GM12878 (cell line): ENCODE measurements at regions not wholly inside any gene's neighbourhood (a gene's known extent, or its start where the extent isn't known, plus 50 kb on each side); places are given as distances from the start of the nearest gene placed in this dataset.

ENCODE experiments used
- CTCF ChIP-seq, 3 experiments: IDR thresholded peaks in 2 of 3; conservative IDR thresholded peaks in 1 of 3; 2 replicates each; pipeline ENCODE4 v1.5.1; 2011; ENCODE audit warnings: low read depth in 3 of 3, low read length in 3 of 3, mild to moderate bottlenecking in 3 of 3, control low read depth in 2 of 3, moderate library complexity in 2 of 3, inconsistent platforms in 1 of 3, mixed read lengths in 1 of 3; ENCODE audit not compliant: control insufficient read depth in 2 of 3, insufficient read depth in 1 of 3; ENCODE audit errors: extremely low read depth in 1 of 3
- EP300 ChIP-seq, 2 experiments: fragments of 150-350 bp in 1 of 2; IDR thresholded peaks; 2 replicates each; pipeline ENCODE4 v1.6.1; 2011 to 2012; ENCODE audit warnings: low read depth in 2 of 2, low read length in 2 of 2, borderline replicate concordance in 1 of 2, improper control_type of control experiment in 1 of 2, inconsistent platforms in 1 of 2; ENCODE audit not compliant: control insufficient read depth in 1 of 2
- MYC ChIP-seq: IDR thresholded peaks from 2 replicates; pipeline ENCODE4 v1.6.1; 2011; ENCODE audit warnings: mild to moderate bottlenecking, low read length, moderate library complexity, inconsistent platforms; ENCODE audit not compliant: insufficient read depth, insufficient replicate concordance, insufficient read length, severe bottlenecking
- POLR2AphosphoS5 ChIP-seq: IDR thresholded peaks from 2 replicates; pipeline ENCODE4 v1.6.1; 2011; ENCODE audit warnings: mild to moderate bottlenecking, low read length, inconsistent platforms
- RCOR1 ChIP-seq: conservative IDR thresholded peaks from 2 replicates; pipeline ENCODE4 v1.6.1; 2012; ENCODE audit warnings: low read depth, low read length, improper control_type of control experiment
- RELA ChIP-seq: fragments of 450-650 bp; IDR thresholded peaks from 2 replicates; pipeline ENCODE4 v1.8.0; 2014; ENCODE audit warnings: borderline replicate concordance; ENCODE audit not compliant: partially characterized antibody
- RUNX3 ChIP-seq: IDR thresholded peaks from 2 replicates; pipeline ENCODE4 v1.6.1; 2012; ENCODE audit warnings: low read length, inconsistent platforms
- SP1 ChIP-seq: IDR thresholded peaks from one replicate; pipeline ENCODE4 v1.6.1; 2011; ENCODE audit warnings: low read depth, low read length
- TAF1 ChIP-seq: IDR thresholded peaks from 2 replicates; pipeline ENCODE4 v1.6.1; 2011; ENCODE audit warnings: mild to moderate bottlenecking, low read depth, low read length, borderline replicate concordance

DNA sequence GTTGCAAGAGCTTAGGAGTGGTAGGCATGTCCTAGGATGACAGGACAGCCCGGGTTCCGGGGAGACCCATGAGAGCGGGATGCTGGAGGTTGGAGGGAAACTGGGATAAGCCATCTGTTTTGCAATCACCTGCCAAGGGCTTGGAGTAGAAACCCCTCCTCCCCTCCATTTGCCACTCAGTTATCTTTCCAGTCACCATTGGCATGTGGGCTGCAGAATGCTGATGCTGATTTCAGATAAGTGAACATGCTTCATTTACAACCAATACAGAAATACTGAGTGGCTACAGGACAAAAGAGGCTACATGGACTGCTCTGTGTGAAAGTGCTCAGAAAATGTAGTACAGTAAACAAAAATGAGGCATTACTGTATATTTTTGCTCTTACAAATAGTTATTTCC lies 93.4 kb upstream of the KIF2A start:
- TF ChIP-seq RCOR1: no peak
- no peak for TF ChIP-seq SP1
- no peak for TF ChIP-seq CTCF (IDR thresholded peaks at IDR 0.05 in 2 of 3, conservative IDR thresholded peaks at IDR 0.05 in 1 of 3; ENCODE audit: control insufficient read depth in 2 of 3, extremely low read depth in 1 of 3, insufficient read depth in 1 of 3, low read depth in 3 of 3, low read length in 3 of 3)
- no peak for TF ChIP-seq RELA
- TF ChIP-seq POLR2AphosphoS5: no peak
- no peak for TF ChIP-seq RUNX3
- no peak for TF ChIP-seq EP300 (IDR thresholded peaks at IDR 0.05; ENCODE audit: borderline replicate concordance in 1 of 2, control insufficient read depth in 1 of 2, low read depth in 2 of 2, low read length in 2 of 2)
- TF ChIP-seq MYC: no peak
- TF ChIP-seq TAF1: no peak
